GM23248 (cell line): ENCODE measurements at regions not wholly inside any gene's neighbourhood (a gene's known extent, or its start where the extent isn't known, plus 50 kb on each side); places are given as distances from the start of the nearest gene placed in this dataset.

Experiments
- DNase-seq: peaks from one replicate; pipeline ENCODE4 v3.0.0-alpha.2; 2015
- H2AFZ ChIP-seq: fragments of 200-600 bp; sonication (generic); 2 replicates; pipeline ENCODE4 v1.6.1; 2016; ENCODE audit warnings: antibody characterized with exemption
- H3F3A ChIP-seq: fragments of 200-600 bp; sonication (generic); 2 replicates; pipeline ENCODE4 v1.6.1; 2016; ENCODE audit warnings: mild to moderate bottlenecking, antibody characterized with exemption, mixed run types; ENCODE audit not compliant: insufficient read depth
- H3K27ac ChIP-seq: fragments of 200-600 bp; sonication (generic); 2 replicates; pipeline ENCODE4 v1.5.1; 2016; ENCODE audit warnings: mild to moderate bottlenecking
- H3K27me3 ChIP-seq: fragments of 200-600 bp; sonication (generic); replicated peaks from 2 replicates; pipeline ENCODE4 v1.6.1; 2016; ENCODE audit warnings: mild to moderate bottlenecking; ENCODE audit not compliant: insufficient read depth
- H3K36me3 ChIP-seq: fragments of 200-600 bp; sonication (generic); 2 replicates; pipeline ENCODE4 v1.6.1; 2016; ENCODE audit warnings: low read depth, mild to moderate bottlenecking
- H3K4me1 ChIP-seq: fragments of 200-600 bp; sonication (generic); 2 replicates; pipeline ENCODE4 v1.6.1; 2016; ENCODE audit warnings: mild to moderate bottlenecking; ENCODE audit not compliant: insufficient read depth
- H3K4me2 ChIP-seq: fragments of 200-600 bp; sonication (generic); one replicate; pipeline ENCODE4 v1.6.1; 2016; ENCODE audit warnings: mild to moderate bottlenecking; ENCODE audit not compliant: unreplicated experiment
- H3K4me3 ChIP-seq: fragments of 200-600 bp; sonication (generic); 2 replicates; pipeline ENCODE4 v1.5.1; 2016; ENCODE audit warnings: mild to moderate bottlenecking
- H3K79me2 ChIP-seq: fragments of 200-600 bp; sonication (generic); 2 replicates; pipeline ENCODE4 v1.6.1; 2016; ENCODE audit warnings: mild to moderate bottlenecking; ENCODE audit not compliant: insufficient read depth
- H3K9ac ChIP-seq: fragments of 200-600 bp; sonication (generic); 2 replicates; pipeline ENCODE4 v1.6.1; 2016; ENCODE audit warnings: mild to moderate bottlenecking
- H3K9me2 ChIP-seq: fragments of 200-600 bp; sonication (generic); 2 replicates; pipeline ENCODE4 v1.6.1; 2016; ENCODE audit warnings: mixed run types, mild to moderate bottlenecking, moderate library complexity; ENCODE audit not compliant: insufficient read depth
- H3K9me3 ChIP-seq: fragments of 200-600 bp; sonication (generic); one replicate; pipeline ENCODE4 v1.6.1; 2017; ENCODE audit warnings: low read depth
- H4K20me1 ChIP-seq: fragments of 200-600 bp; sonication (generic); 2 replicates; pipeline ENCODE4 v1.6.0; 2016; ENCODE audit not compliant: insufficient read depth
- EZH2 ChIP-seq: fragments of 200-600 bp; sonication (generic); IDR thresholded peaks from 2 replicates; pipeline ENCODE4 v1.6.1; 2018; ENCODE audit warnings: antibody characterized with exemption, mild to moderate bottlenecking; ENCODE audit not compliant: insufficient read depth, poor library complexity, severe bottlenecking
- EZH2phosphoT487 ChIP-seq: fragments of 200-600 bp; sonication (generic); IDR thresholded peaks from 2 replicates; pipeline ENCODE4 v1.6.1; 2018; ENCODE audit warnings: antibody characterized with exemption, moderate library complexity, mild to moderate bottlenecking, low read depth; ENCODE audit not compliant: insufficient read depth
- WGBS, 2 experiments: methylation state at CpG; one replicate each; pipeline ENCODE4 v1.1.6; 2015 to 2017; ENCODE audit warnings: low lambda C conversion rate in 2 of 2, low coverage in 1 of 2; ENCODE audit errors: missing lambda C conversion rate in 2 of 2; 5-methylcytosine and 5-hydroxymethylcytosine counted together
- in situ Hi-C: fragments of 300-500 bp; cut with MboI; formaldehyde crosslinking; loops from 2 replicates; pipeline ENCODE4 v1.15.0; 2020

- in situ Hi-C loops = no loop called here
- no peaks in the 10 kb centered on the region for H3K9me3 ChIP-seq
- H2AFZ ChIP-seq = no peak overlapping the region
- no peak overlapping the region for H3K9ac ChIP-seq
- H4K20me1 ChIP-seq = no peaks in the 10 kb centered on the region
- H3K36me3 ChIP-seq = no peaks in the 10 kb centered on the region
- no peak for TF ChIP-seq EZH2
- TF ChIP-seq EZH2phosphoT487 = no peak
- H3K79me2 ChIP-seq = no peaks in the 10 kb centered on the region
- H3K4me3 ChIP-seq = no peak overlapping the region
- no peak for DNase-seq
- H3K27ac ChIP-seq = no peak overlapping the region
- no peak overlapping the region for H3K4me2 ChIP-seq
- H3K9me2 ChIP-seq = no peaks in the 10 kb centered on the region
- 7 to 9% methylated on average over 2 of the region's 2 CpGs for WGBS, 2 experiments
- H3F3A ChIP-seq = no peaks in the 10 kb centered on the region
- no peaks in the 10 kb centered on the region for H3K4me1 ChIP-seq
- no peaks in the 10 kb centered on the region for H3K27me3 ChIP-seq
Observed at GRCh38 chr1:30320581-30320890, 402.8 kb downstream of the MATN1 start.

GRCh38 chr1:30319765-30320580, 403.4 kb downstream of the MATN1 start:
- H3K9ac ChIP-seq = no peak overlapping the region
- no peaks in the 10 kb centered on the region for H3K9me3 ChIP-seq
- H3K79me2 ChIP-seq = no peaks in the 10 kb centered on the region
- TF ChIP-seq EZH2 (no peak), EZH2phosphoT487 (no peak)
- no peaks in the 10 kb centered on the region for H3K27me3 ChIP-seq
- no peaks in the 10 kb centered on the region for H3K9me2 ChIP-seq
- no peak for DNase-seq
- no peaks in the 10 kb centered on the region for H3K4me1 ChIP-seq
- in situ Hi-C loops = no loop called here
- H3K4me2 ChIP-seq = no peak overlapping the region
- no peak overlapping the region for H3K4me3 ChIP-seq
- no peaks in the 10 kb centered on the region for H3F3A ChIP-seq
- no peaks in the 10 kb centered on the region for H3K36me3 ChIP-seq
- no peaks in the 10 kb centered on the region for H4K20me1 ChIP-seq
- 28 to 36% methylated on average over 11 of the region's 11 CpGs for WGBS, 2 experiments
- no peak overlapping the region for H3K27ac ChIP-seq
- H2AFZ ChIP-seq = no peak overlapping the region

GRCh38 chr1:30318864-30319718, 404.3 kb downstream of the MATN1 start:
- Histone ChIP-seq H2AFZ (no peak overlapping the region), H3K4me1 (no peaks in the 10 kb centered on the region), H3K9ac (no peak overlapping the region), H3K79me2 (no peaks in the 10 kb centered on the region), H3K36me3 (no peaks in the 10 kb centered on the region), H3K4me2 (no peak overlapping the region), H3K9me2 (no peaks in the 10 kb centered on the region), H3K27me3 (no peaks in the 10 kb centered on the region), H4K20me1 (no peaks in the 10 kb centered on the region), H3K9me3 (no peaks in the 10 kb centered on the region), H3F3A (no peaks in the 10 kb centered on the region), H3K27ac (no peak overlapping the region), H3K4me3 (no peak overlapping the region)
- no peak for DNase-seq
- WGBS, 2 experiments = 36 to 39% methylated on average over 16 to 17 of the region's 18 CpGs
- TF ChIP-seq EZH2 (no peak), EZH2phosphoT487 (no peak)
- in situ Hi-C loops = no loop called here

GRCh38 chr1:30318413-30318812, 405.0 kb downstream of the MATN1 start:
- no peak overlapping the region for H2AFZ ChIP-seq

More at GRCh38 chr1:30318413-30318812, 405.0 kb downstream of the MATN1 start:
- H3K27me3 ChIP-seq = no peaks in the 10 kb centered on the region
- no peaks in the 10 kb centered on the region for H3K9me2 ChIP-seq
- DNase-seq = no peak
- no peaks in the 10 kb centered on the region for H4K20me1 ChIP-seq
- H3K4me2 ChIP-seq = no peak overlapping the region
- H3K9me3 ChIP-seq = no peaks in the 10 kb centered on the region
- H3K36me3 ChIP-seq = no peaks in the 10 kb centered on the region
- H3K79me2 ChIP-seq = no peaks in the 10 kb centered on the region
- H3K27ac ChIP-seq = no peak overlapping the region
- no peak for TF ChIP-seq EZH2phosphoT487
- no peak for TF ChIP-seq EZH2
- H3K4me3 ChIP-seq = no peak overlapping the region
- in situ Hi-C loops = no loop called here
- whole genome bisulfite sequencing, 2 experiments = 43 to 49% methylated on average over 8 of the region's 8 CpGs
- no peaks in the 10 kb centered on the region for H3K4me1 ChIP-seq
- H3F3A ChIP-seq = no peaks in the 10 kb centered on the region
- H3K9ac ChIP-seq = no peak overlapping the region
